ENCODE measurements at regions not wholly inside any gene's neighbourhood (a gene's known extent, or its start where the extent isn't known, plus 50 kb on each side); places are given as distances from the start of the nearest gene placed in this dataset.

DNA sequence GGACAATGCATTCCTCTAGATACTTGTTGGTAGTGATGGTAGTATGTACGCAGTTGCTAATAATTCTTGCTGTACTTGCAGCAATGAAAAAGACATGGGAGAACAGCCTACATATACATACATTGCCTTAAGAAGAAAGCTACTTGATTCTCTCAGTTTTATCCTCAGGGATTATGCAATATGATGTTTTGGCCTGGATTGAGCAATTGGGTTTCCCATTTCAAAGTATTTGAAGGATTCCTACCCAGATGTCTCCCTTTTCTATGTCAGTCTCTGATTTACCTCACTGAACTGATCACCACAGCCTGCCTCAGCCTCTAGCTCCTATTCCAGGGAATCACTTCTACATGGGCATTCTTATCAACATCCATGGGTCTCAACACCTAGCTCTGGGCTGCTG lies 210.1 kb upstream of the CDH10 start:
- no peaks in the 10 kb centered on the region for H3K4me1 ChIP-seq
- no peak overlapping the region for H3K4me3 ChIP-seq
- no peak for ATAC-seq
- H3K9me3 ChIP-seq = peaks cover 0 to 23% (median 0%) of the 10 kb centered on the region in 11 donors
- H3K27me3 ChIP-seq = no peaks in the 10 kb centered on the region
- H3K27ac ChIP-seq = no peak overlapping the region
- 93 to 100% methylated on average over 1 of the region's 1 CpG for WGBS, 2 donors
- TF ChIP-seq, protein P1, sequence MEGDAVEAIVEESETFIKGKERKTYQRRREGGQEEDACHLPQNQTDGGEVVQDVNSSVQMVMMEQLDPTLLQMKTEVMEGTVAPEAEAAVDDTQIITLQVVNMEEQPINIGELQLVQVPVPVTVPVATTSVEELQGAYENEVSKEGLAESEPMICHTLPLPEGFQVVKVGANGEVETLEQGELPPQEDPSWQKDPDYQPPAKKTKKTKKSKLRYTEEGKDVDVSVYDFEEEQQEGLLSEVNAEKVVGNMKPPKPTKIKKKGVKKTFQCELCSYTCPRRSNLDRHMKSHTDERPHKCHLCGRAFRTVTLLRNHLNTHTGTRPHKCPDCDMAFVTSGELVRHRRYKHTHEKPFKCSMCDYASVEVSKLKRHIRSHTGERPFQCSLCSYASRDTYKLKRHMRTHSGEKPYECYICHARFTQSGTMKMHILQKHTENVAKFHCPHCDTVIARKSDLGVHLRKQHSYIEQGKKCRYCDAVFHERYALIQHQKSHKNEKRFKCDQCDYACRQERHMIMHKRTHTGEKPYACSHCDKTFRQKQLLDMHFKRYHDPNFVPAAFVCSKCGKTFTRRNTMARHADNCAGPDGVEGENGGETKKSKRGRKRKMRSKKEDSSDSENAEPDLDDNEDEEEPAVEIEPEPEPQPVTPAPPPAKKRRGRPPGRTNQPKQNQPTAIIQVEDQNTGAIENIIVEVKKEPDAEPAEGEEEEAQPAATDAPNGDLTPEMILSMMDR (IDR thresholded peaks at IDR 0.05) = no peak
- intact Hi-C loops (cut with DNase I) = no loop called here
- no peak for DNase-seq
- no peaks in the 10 kb centered on the region for H3K36me3 ChIP-seq

DNA sequence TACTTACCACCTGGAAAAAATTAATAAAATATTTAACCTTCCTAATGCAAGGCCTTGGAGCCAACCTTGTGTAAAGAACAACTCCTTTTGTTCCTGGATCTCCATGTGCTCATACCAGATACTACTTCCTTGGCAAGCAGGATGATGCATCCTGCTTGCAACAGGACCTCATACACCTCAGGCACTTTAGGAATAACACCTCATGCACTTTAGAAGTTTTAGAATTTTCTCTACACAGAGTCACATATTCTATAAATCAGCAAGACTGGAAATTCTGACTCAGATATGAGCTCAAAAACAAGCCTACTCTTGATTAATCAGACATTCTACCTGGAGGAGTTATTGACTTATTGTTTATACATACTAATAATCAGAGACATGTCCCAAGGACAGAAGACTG lies 209.6 kb upstream of the CDH10 start:
- TF ChIP-seq, protein P1 (IDR thresholded peaks at IDR 0.05) = no peak
- H3K36me3 ChIP-seq = no peaks in the 10 kb centered on the region
- ATAC-seq (no peak), DNase-seq (no peak)
- no peaks in the 10 kb centered on the region for H3K27me3 ChIP-seq
- H3K4me3 ChIP-seq = no peak overlapping the region
- H3K4me1 ChIP-seq = no peaks in the 10 kb centered on the region
- intact Hi-C loops (cut with DNase I) = no loop called here
- no peak overlapping the region for H3K27ac ChIP-seq
- peaks cover 0 to 28% (median 0%) of the 10 kb centered on the region in 11 donors for H3K9me3 ChIP-seq

DNA sequence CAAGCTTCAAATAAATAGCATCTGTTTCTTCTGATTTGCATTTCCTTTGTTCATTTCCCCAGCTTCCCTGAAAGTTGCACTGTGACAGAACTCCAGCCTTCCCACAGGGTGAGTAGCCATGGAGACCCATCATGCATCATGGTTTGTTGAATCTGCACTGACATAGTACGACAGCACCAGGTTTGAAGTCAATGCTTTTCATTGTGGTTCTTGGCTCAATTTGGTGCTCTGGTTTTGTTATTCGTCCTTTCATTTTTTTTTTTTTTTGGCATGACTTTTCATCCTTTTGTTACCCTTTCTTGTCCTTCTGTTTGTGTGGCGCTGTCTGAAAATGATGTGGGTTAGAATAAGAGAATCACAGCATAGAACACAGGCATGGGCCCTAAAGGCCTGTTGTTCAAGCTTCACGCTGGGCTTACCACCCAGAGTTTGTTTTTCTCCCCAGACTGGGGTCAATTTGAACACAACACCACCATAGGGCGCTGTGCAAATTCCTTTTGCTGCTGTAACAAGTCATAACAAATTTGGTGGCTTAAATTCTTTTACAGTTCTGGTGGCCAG lies 206.2 kb upstream of the CDH10 start:
- H3K4me1 ChIP-seq = no peaks in the 10 kb centered on the region
- H3K9me3 ChIP-seq = peaks cover 0 to 30% (median 0%) of the 10 kb centered on the region in 11 donors
- intact Hi-C loops (cut with DNase I) = no loop called here
- H3K36me3 ChIP-seq = no peaks in the 10 kb centered on the region
- 65 to 66% methylated on average over 5 of the region's 5 CpGs for WGBS, 2 donors
- H3K27ac ChIP-seq = no peak overlapping the region
- ATAC-seq (no peak), DNase-seq (no peak)
- TF ChIP-seq, protein P1 (IDR thresholded peaks at IDR 0.05) = no peak
- no peak overlapping the region for H3K4me3 ChIP-seq
- H3K27me3 ChIP-seq = no peaks in the 10 kb centered on the region

DNA sequence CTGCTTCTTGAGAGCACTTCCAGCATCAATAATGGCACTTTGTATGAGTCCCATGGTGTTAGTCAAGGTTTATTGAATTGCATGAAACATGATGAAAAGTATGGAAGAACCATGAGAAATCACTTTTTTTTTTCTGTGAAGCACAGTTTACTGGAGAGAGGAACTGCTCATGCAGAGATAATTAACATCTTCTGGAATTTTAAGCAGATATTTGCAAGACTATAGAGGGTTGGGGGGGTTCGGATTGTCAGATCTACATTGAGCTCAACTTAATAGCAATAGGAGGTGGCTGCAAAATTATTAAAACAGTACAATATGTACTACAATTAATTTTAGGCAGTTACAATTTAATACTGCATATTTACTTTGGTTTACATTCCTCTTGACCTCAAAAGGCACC lies 204.4 kb upstream of the CDH10 start:
- H3K27me3 ChIP-seq = no peaks in the 10 kb centered on the region
- H3K9me3 ChIP-seq = peaks cover 0 to 30% (median 0%) of the 10 kb centered on the region in 11 donors
- TF ChIP-seq, protein P1 (IDR thresholded peaks at IDR 0.05) = no peak
- H3K4me3 ChIP-seq = no peak overlapping the region
- intact Hi-C loops (cut with DNase I) = no loop called here
- H3K36me3 ChIP-seq = no peaks in the 10 kb centered on the region
- no peaks in the 10 kb centered on the region for H3K4me1 ChIP-seq
- no peak for DNase-seq
- ATAC-seq = no peak
- WGBS, 2 donors = 65 to 67% methylated on average over 1 of the region's 1 CpG
- H3K27ac ChIP-seq = no peak overlapping the region

Measured in heart right ventricle (tissue), 16 donors.